A204.1 (cell line): ENCODE measurements at regions not wholly inside any gene's neighbourhood (a gene's known extent, or its start where the extent isn't known, plus 50 kb on each side); places are given as distances from the start of the nearest gene placed in this dataset.
A peak's percentile ranks its signal among the peaks of the same experiment; 100 is the strongest.

Source experiments
- FAIRE-seq: peaks from 2 replicates; lab custom pipeline; 2012; peaks lifted over from hg19 to GRCh38; lab: Jason Lieb, UNC

- FAIRE-seq, result no peak
Observed at GRCh38 chr13:97798171-97798821, 155.2 kb upstream of the IPO5 start.

- FAIRE-seq, result no peak
Observed at GRCh38 chr13:97798836-97799235, 154.6 kb upstream of the IPO5 start.

GRCh38 chr13:97802213-97802612 is 151.3 kb upstream of the IPO5 start:
- no peak for FAIRE-seq

- no peak for FAIRE-seq
Observed at GRCh38 chr13:97809576-97809975, 143.9 kb upstream of the IPO5 start.

- peak; percentile 97 for FAIRE-seq
Observed at GRCh38 chr13:97810152-97810551, 143.3 kb upstream of the IPO5 start.

- no peak for FAIRE-seq
Observed at GRCh38 chr13:97822377-97822776, 131.1 kb upstream of the IPO5 start.

- FAIRE-seq, result no peak
Observed at GRCh38 chr13:97826421-97827012, 127.0 kb upstream of the IPO5 start.

GRCh38 chr13:97834250-97834649 is 119.2 kb upstream of the IPO5 start:
- FAIRE-seq, result no peak

GRCh38 chr13:97843189-97843588 is 110.3 kb upstream of the IPO5 start:
- no peak for FAIRE-seq

GRCh38 chr13:97844151-97844550 is 109.3 kb upstream of the IPO5 start:
- FAIRE-seq, result no peak

GRCh38 chr13:97848886-97849285 is 104.6 kb upstream of the IPO5 start:
- FAIRE-seq, result no peak

- no peak for FAIRE-seq
Observed at GRCh38 chr13:97849305-97849704, 104.2 kb upstream of the IPO5 start.

- no peak for FAIRE-seq
Observed at GRCh38 chr13:97851269-97851668, 102.2 kb upstream of the IPO5 start.

GRCh38 chr13:97852181-97852874 is 101.1 kb upstream of the IPO5 start:
- FAIRE-seq, result no peak

- no peak for FAIRE-seq
Observed at GRCh38 chr13:97853550-97853949, 99.9 kb upstream of the IPO5 start.

- peak; percentile 93 for FAIRE-seq
Observed at GRCh38 chr13:97855570-97856303, 97.7 kb upstream of the IPO5 start.

- no peak for FAIRE-seq
Observed at GRCh38 chr13:97856304-97856675, 97.2 kb upstream of the IPO5 start.

- no peak for FAIRE-seq
Observed at GRCh38 chr13:97858161-97858560, 95.3 kb upstream of the IPO5 start.

GRCh38 chr13:97866346-97866745 is 87.1 kb upstream of the IPO5 start:
- no peak for FAIRE-seq

- FAIRE-seq, result no peak
Observed at GRCh38 chr13:97866751-97867150, 86.7 kb upstream of the IPO5 start.

GRCh38 chr13:97873398-97873797 is 80.1 kb upstream of the IPO5 start:
- no peak for FAIRE-seq

- no peak for FAIRE-seq
Observed at GRCh38 chr13:97875218-97875617, 78.3 kb upstream of the IPO5 start.

- FAIRE-seq, result no peak
Observed at GRCh38 chr13:97875911-97876310, 77.6 kb upstream of the IPO5 start.
